HG03108 (cell line): ENCODE measurements at regions not wholly inside any gene's neighbourhood (a gene's known extent, or its start where the extent isn't known, plus 50 kb on each side); places are given as distances from the start of the nearest gene placed in this dataset.

Experiments
- ATAC-seq: cut with Tn5 transposase; IDR thresholded peaks from one replicate; pipeline ENCODE4 v1.9.1; 2021; ENCODE audit warnings: moderate library complexity; ENCODE audit not compliant: unreplicated experiment

- peak; percentile 66 for ATAC-seq
These were observed 156.2 kb downstream of the MELK start for GRCh38 chr9:36728651-36729520.

GRCh38 chr9:36729906-36730305 lies 157.2 kb downstream of the MELK start:
- ATAC-seq = no peak

- no peak for ATAC-seq
These were observed 157.7 kb downstream of the MELK start for GRCh38 chr9:36730414-36730813.

- ATAC-seq = no peak
These were observed 158.6 kb downstream of the MELK start for GRCh38 chr9:36731068-36731956.

GRCh38 chr9:36734737-36735136 lies 162.0 kb downstream of the MELK start:
- no peak for ATAC-seq

GRCh38 chr9:36736648-36737047 lies 164.0 kb downstream of the MELK start:
- no peak for ATAC-seq

- no peak for ATAC-seq
These were observed 165.8 kb downstream of the MELK start for GRCh38 chr9:36738318-36738976.

GRCh38 chr9:36739373-36740116 lies 166.8 kb downstream of the MELK start:
- no peak for ATAC-seq

- ATAC-seq = no peak
These were observed 169.6 kb downstream of the MELK start for GRCh38 chr9:36742264-36742663.

- ATAC-seq = no peak
These were observed 172.0 kb downstream of the MELK start for GRCh38 chr9:36744678-36745077.

GRCh38 chr9:36745977-36746376 lies 173.3 kb downstream of the MELK start:
- no peak for ATAC-seq

- ATAC-seq = no peak
These were observed 173.7 kb downstream of the MELK start for GRCh38 chr9:36746415-36746814.

- no peak for ATAC-seq
These were observed 175.7 kb downstream of the MELK start for GRCh38 chr9:36748322-36748899.

GRCh38 chr9:36749461-36749860 lies 176.8 kb downstream of the MELK start:
- no peak for ATAC-seq

- ATAC-seq = no peak
These were observed 177.9 kb downstream of the MELK start for GRCh38 chr9:36750630-36751029.

- ATAC-seq = no peak
These were observed 182.3 kb downstream of the MELK start for GRCh38 chr9:36755019-36755418.

- ATAC-seq = no peak
These were observed 186.4 kb downstream of the MELK start for GRCh38 chr9:36759141-36759540.

- no peak for ATAC-seq
These were observed 187.3 kb downstream of the MELK start for GRCh38 chr9:36759976-36760375.

GRCh38 chr9:36760667-36761420 lies 188.1 kb downstream of the MELK start:
- ATAC-seq = no peak

GRCh38 chr9:36762958-36763357 lies 190.3 kb downstream of the MELK start:
- no peak for ATAC-seq
